Suppressor macrophage treated with lipopolysaccharide for 1 hour (primary cell): ENCODE measurements at regions not wholly inside any gene's neighbourhood (a gene's known extent, or its start where the extent isn't known, plus 50 kb on each side); places are given as distances from the start of the nearest gene placed in this dataset.

Experiments used
- DNase-seq, 3 donors: peaks; one replicate each; pipeline ENCODE4 v3.0.0-alpha.2; 2020 to 2022

GRCh38 chr5:27276119-27276518 is 237.7 kb upstream of the CDH9 start:
- no peak for DNase-seq

- no peak for DNase-seq
These were observed 237.0 kb upstream of the CDH9 start for GRCh38 chr5:27275345-27275744.

- DNase-seq = no peak
These were observed 231.4 kb upstream of the CDH9 start for GRCh38 chr5:27269766-27270165.

GRCh38 chr5:27267209-27267824 is 228.9 kb upstream of the CDH9 start:
- no peak for DNase-seq

GRCh38 chr5:27266184-27266583 is 227.8 kb upstream of the CDH9 start:
- no peak for DNase-seq

- no peak for DNase-seq
These were observed 219.3 kb upstream of the CDH9 start for GRCh38 chr5:27257696-27258095.

GRCh38 chr5:27252911-27253310 is 214.5 kb upstream of the CDH9 start:
- DNase-seq = no peak

GRCh38 chr5:27242258-27242626 is 203.9 kb upstream of the CDH9 start:
- DNase-seq = no peak

- peak in 1 of 3 donors; percentile 5 for DNase-seq
These were observed 203.3 kb upstream of the CDH9 start for GRCh38 chr5:27241564-27242257.

GRCh38 chr5:27240791-27241190 is 202.4 kb upstream of the CDH9 start:
- no peak for DNase-seq

GRCh38 chr5:27234916-27235315 is 196.5 kb upstream of the CDH9 start:
- no peak for DNase-seq

GRCh38 chr5:27221410-27221809 is 183.0 kb upstream of the CDH9 start:
- DNase-seq = no peak

- no peak for DNase-seq
These were observed 182.4 kb upstream of the CDH9 start for GRCh38 chr5:27220752-27221151.

GRCh38 chr5:27217977-27218376 is 179.6 kb upstream of the CDH9 start:
- DNase-seq = no peak

- no peak for DNase-seq
These were observed 179.0 kb upstream of the CDH9 start for GRCh38 chr5:27217155-27217956.

GRCh38 chr5:27216367-27216950 is 178.1 kb upstream of the CDH9 start:
- DNase-seq = no peak

GRCh38 chr5:27208051-27208450 is 169.7 kb upstream of the CDH9 start:
- DNase-seq = no peak

GRCh38 chr5:27191786-27192510 is 153.6 kb upstream of the CDH9 start:
- DNase-seq = no peak

GRCh38 chr5:27172693-27173092 is 134.3 kb upstream of the CDH9 start:
- DNase-seq = no peak

- DNase-seq = no peak
These were observed 133.4 kb upstream of the CDH9 start for GRCh38 chr5:27171761-27172261.

GRCh38 chr5:27158775-27159174 is 120.4 kb upstream of the CDH9 start:
- DNase-seq = no peak

- DNase-seq = no peak
These were observed 119.8 kb upstream of the CDH9 start for GRCh38 chr5:27158171-27158570.

GRCh38 chr5:27144456-27144855 is 106.1 kb upstream of the CDH9 start:
- no peak for DNase-seq
